Esophagus squamous epithelium (tissue), 5 donors: ENCODE measurements at regions not wholly inside any gene's neighbourhood (a gene's known extent, or its start where the extent isn't known, plus 50 kb on each side); places are given as distances from the start of the nearest gene placed in this dataset.

Experiments used
- DNase-seq: peaks from one replicate; lab custom pipeline; 2025; lab: John Stamatoyannopoulos, UW
- H3K27ac ChIP-seq, 4 donors: fragments of 200-600 bp; sonication (generic); one replicate each; pipeline ENCODE4 v1.5.1; 2016 to 2019; ENCODE audit warnings: mild to moderate bottlenecking in 1 of 4
- H3K27me3 ChIP-seq, 4 donors: fragments of 200-600 bp; sonication (generic); 1 replicate in 3 of 4; 2 replicates in 1 of 4; pipeline versions ENCODE4 v1.5.1 to v1.6.0; 2017 to 2021; ENCODE audit warnings: antibody characterized with exemption in 1 of 4
- H3K36me3 ChIP-seq, 3 donors: fragments of 200-600 bp; sonication (generic); one replicate each; pipeline ENCODE4 v1.5.1; 2016 to 2019
- H3K4me1 ChIP-seq, 3 donors: fragments of 200-600 bp; sonication (generic); one replicate each; pipeline ENCODE4 v1.5.1; 2017 to 2019
- H3K4me3 ChIP-seq, 4 donors: fragments of 200-600 bp; sonication (generic); 1 replicate in 3 of 4; 2 replicates in 1 of 4; pipeline ENCODE4 v1.5.1; 2016 to 2019; ENCODE audit warnings: mild to moderate bottlenecking in 2 of 4, moderate library complexity in 1 of 4
- H3K9me3 ChIP-seq, 3 donors: fragments of 200-600 bp; sonication (generic); one replicate each; pipeline ENCODE4 v1.5.1; 2016 to 2019
- POLR2A ChIP-seq, 4 donors: fragments of 450-650 bp; IDR thresholded peaks; one replicate each; pipeline ENCODE4 v1.6.1; 2017; ENCODE audit warnings: antibody characterized with exemption in 4 of 4, mild to moderate bottlenecking in 4 of 4, moderate library complexity in 3 of 4
- WGBS, 2 donors: methylation state at CpG; one replicate each; pipeline ENCODE4 v1.1.5; 2018; 5-methylcytosine and 5-hydroxymethylcytosine counted together
- intact Hi-C: fragments of 100-400 bp; cut with DNase I; formaldehyde crosslinking; loops from one replicate; pipeline ENCODE4 v1.15.0; 2022
- small RNA-seq, 4 donors: library from RNA; depleted of rRNA; stranded (forward); fragments of <200 nt; gene quantifications; one replicate each; pipeline ENCODE3, GENCODE V24; 2016
- TF ChIP-seq, protein P1 (sequence below), 6 experiments: fragments of 450-650 bp in 4 of 6; fragments of 200-600 bp in 2 of 6; sonication (generic) in 2 of 6; IDR thresholded peaks; one replicate each; pipeline ENCODE4 v1.5.1; 2016 to 2019; ENCODE audit warnings: antibody characterized with exemption in 6 of 6, mild to moderate bottlenecking in 4 of 6, moderate library complexity in 4 of 6
- donor health status: DM: yes; HTN: yes; CAD: no.

DNA sequence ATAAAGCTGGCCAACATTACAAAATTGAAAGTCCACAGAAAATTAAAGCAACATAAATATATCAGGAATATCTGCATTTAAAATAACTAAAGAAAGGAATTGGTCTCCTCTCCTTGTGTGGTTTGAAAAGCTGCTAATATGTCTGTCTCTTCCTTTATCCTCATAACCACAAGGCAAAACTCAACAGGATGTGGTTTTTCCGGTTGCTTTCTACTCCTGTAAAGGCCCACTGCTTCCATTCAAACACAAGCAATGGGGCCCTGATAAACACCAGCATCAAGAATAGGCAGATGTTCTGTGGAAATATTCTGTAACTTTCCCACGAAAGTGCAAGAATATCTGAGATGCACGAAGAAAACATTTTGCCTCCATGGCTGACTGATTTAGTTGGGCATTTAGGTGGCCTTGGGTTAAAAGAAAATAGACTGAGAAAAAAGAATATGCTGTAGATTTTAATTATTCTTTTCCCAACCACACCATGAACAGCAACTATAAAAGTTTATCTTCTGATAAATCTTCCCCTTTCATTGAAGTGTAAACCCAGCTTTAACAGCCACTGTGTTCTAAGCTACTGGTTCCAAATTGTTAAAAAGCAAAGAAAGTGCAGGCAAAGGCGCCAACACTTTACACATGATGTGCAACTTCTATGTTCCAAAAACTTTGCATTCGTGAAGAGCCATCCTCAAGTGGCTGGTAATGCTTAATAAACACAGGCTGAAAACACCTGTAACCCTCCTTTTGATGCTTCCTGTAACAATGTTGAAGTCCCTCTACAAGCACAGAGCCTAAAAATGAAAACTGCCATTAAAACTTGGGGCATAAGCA is 50.5 kb upstream of the NDST3 start:
- H3K9me3 ChIP-seq: no peaks in the 10 kb centered on the region
- H3K36me3 ChIP-seq: no peaks in the 10 kb centered on the region
- DNase-seq: no peak
- H3K27me3 ChIP-seq: no peaks in the 10 kb centered on the region
- H3K4me1 ChIP-seq: no peaks in the 10 kb centered on the region
- H3K4me3 ChIP-seq: no peak overlapping the region
- WGBS, 2 donors: 45 to 55% methylated on average over 5 of the region's 5 CpGs
- intact Hi-C loops: no loop called here
- H3K27ac ChIP-seq: no peak overlapping the region
- TF ChIP-seq, protein P1, sequence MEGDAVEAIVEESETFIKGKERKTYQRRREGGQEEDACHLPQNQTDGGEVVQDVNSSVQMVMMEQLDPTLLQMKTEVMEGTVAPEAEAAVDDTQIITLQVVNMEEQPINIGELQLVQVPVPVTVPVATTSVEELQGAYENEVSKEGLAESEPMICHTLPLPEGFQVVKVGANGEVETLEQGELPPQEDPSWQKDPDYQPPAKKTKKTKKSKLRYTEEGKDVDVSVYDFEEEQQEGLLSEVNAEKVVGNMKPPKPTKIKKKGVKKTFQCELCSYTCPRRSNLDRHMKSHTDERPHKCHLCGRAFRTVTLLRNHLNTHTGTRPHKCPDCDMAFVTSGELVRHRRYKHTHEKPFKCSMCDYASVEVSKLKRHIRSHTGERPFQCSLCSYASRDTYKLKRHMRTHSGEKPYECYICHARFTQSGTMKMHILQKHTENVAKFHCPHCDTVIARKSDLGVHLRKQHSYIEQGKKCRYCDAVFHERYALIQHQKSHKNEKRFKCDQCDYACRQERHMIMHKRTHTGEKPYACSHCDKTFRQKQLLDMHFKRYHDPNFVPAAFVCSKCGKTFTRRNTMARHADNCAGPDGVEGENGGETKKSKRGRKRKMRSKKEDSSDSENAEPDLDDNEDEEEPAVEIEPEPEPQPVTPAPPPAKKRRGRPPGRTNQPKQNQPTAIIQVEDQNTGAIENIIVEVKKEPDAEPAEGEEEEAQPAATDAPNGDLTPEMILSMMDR (IDR thresholded peaks at IDR 0.05): no peak
- TF ChIP-seq POLR2A (IDR thresholded peaks at IDR 0.05): no peak

DNA sequence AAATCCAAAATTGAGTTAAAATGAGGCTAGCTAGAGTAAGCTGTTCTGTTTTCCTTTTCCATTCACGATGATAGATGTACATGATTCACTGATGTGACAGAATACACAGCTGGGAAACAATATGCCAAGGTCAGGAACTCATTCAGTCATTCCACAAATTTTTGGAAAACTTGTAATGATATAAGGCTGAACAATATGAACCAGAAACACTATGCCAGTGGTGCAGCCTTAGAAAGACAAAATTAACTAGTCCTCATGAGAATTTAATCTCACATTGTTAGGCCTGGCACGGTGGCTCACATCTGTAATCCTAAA is 50.0 kb upstream of the NDST3 start:
- no peak overlapping the region for H3K4me3 ChIP-seq
- H3K27me3 ChIP-seq: no peaks in the 10 kb centered on the region
- no peak for DNase-seq
- H3K4me1 ChIP-seq: no peaks in the 10 kb centered on the region
- 77 to 88% methylated on average over 2 of the region's 2 CpGs for WGBS, 2 donors
- intact Hi-C loops: no loop called here
- no peak for TF ChIP-seq POLR2A (IDR thresholded peaks at IDR 0.05)
- TF ChIP-seq, protein P1 (IDR thresholded peaks at IDR 0.05): no peak
- H3K27ac ChIP-seq: no peak overlapping the region
- H3K9me3 ChIP-seq: no peaks in the 10 kb centered on the region
- no peaks in the 10 kb centered on the region for H3K36me3 ChIP-seq

Small RNA genes lying in the stretch of these regions (small RNA-seq; reads per million reads assigned to genes)
- 0 reads per million in 4 donors for gene AC107399.1
